Hepatocyte (in vitro differentiated cells): ENCODE measurements at regions not wholly inside any gene's neighbourhood (a gene's known extent, or its start where the extent isn't known, plus 50 kb on each side); places are given as distances from the start of the nearest gene placed in this dataset.

Experiments
- CTCF ChIP-seq: fragments of 200-600 bp; sonication (generic); IDR thresholded peaks from 2 replicates; pipeline ENCODE4 v1.5.1; 2016; ENCODE audit warnings: antibody characterized with exemption, mild to moderate bottlenecking; ENCODE audit not compliant: poor library complexity
- EZH2 ChIP-seq: fragments of 200-600 bp; sonication (generic); IDR thresholded peaks from 2 replicates; pipeline ENCODE4 v1.6.1; 2016; ENCODE audit warnings: antibody characterized with exemption, mild to moderate bottlenecking, borderline replicate concordance

GRCh38 chr1:198903621-198904020, 264.8 kb downstream of the PTPRC start:
- TF ChIP-seq CTCF (no peak), EZH2 (no peak)
